ENCODE measurements at regions not wholly inside any gene's neighbourhood (a gene's known extent, or its start where the extent isn't known, plus 50 kb on each side); places are given as distances from the start of the nearest gene placed in this dataset.

GRCh38 chr5:101260857-101261256 is 357.8 kb upstream of the ST8SIA4 start:
- H3K36me3 ChIP-seq (ENCODE audit: control insufficient read depth in 2 of 4, insufficient read depth in 4 of 4, low read length in 3 of 4) = no peaks in the 10 kb centered on the region
- no peak overlapping the region for H4K91ac ChIP-seq (replicated peaks; ENCODE audit: insufficient read length, low read length)
- H2BK20ac ChIP-seq (ENCODE audit: low read length) = no peak overlapping the region
- no peak for DNase-seq (ENCODE audit: low read depth in 1 of 2, low spot score in 2 of 2)
- no peak overlapping the region for H2BK120ac ChIP-seq (replicated peaks; ENCODE audit: low read depth, low read length)
- H3K4me2 ChIP-seq (ENCODE audit: insufficient read depth in 1 of 2, low read depth in 2 of 2, low read length in 2 of 2) = no peak overlapping the region
- H3K79me1 ChIP-seq (ENCODE audit: low read depth, low read length) = no peaks in the 10 kb centered on the region
- H3K4me3 ChIP-seq (ENCODE audit: extremely low read depth in 1 of 4, insufficient read depth in 2 of 4, low read depth in 3 of 4, low read length in 4 of 4) = no peak overlapping the region
- ChIA-PET POLR2A (ENCODE audit: partially characterized antibody) (no interaction called here), CTCF (ENCODE audit: partially characterized antibody) (no interaction called here)
- H3K27ac ChIP-seq (ENCODE audit: low read depth, low read length) = no peak overlapping the region
- no peaks in the 10 kb centered on the region for H3K23me2 ChIP-seq (ENCODE audit: low read depth, low read length)
- no peak overlapping the region for H3K18ac ChIP-seq (ENCODE audit: extremely low read depth, low read length)
- no peaks in the 10 kb centered on the region for H4K20me1 ChIP-seq (replicated peaks in 1 of 2; ENCODE audit: control insufficient read depth in 1 of 2, insufficient read depth in 2 of 2, low read length in 2 of 2)
- no peak overlapping the region for H4K8ac ChIP-seq (ENCODE audit: extremely low read depth, insufficient read depth, low read length)
- no peaks in the 10 kb centered on the region for H3K79me2 ChIP-seq (ENCODE audit: control insufficient read depth in 1 of 2, insufficient read depth in 2 of 2, low read length in 2 of 2)
- no peak overlapping the region for H3K9ac ChIP-seq (replicated peaks in 1 of 4; ENCODE audit: extremely low read depth in 1 of 4, low read depth in 3 of 4, low read length in 3 of 4)
- H3K14ac ChIP-seq (ENCODE audit: insufficient read length) = no peak overlapping the region
- no peak overlapping the region for H2BK15ac ChIP-seq (ENCODE audit: low read length)
- WGBS, 2 experiments (ENCODE audit: extremely low coverage in 1 of 2, insufficient coverage in 1 of 2, insufficient read length in 1 of 2, insufficient replicate concordance in 2 of 2, low coverage in 1 of 2, low lambda C conversion rate in 2 of 2, missing lambda C conversion rate in 1 of 2) = 96% methylated on average over 9 of the region's 9 CpGs; no CpG with 5 or more reads in 1 of the 2 experiments
- H2BK5ac ChIP-seq (ENCODE audit: low read depth, low read length) = no peak overlapping the region
- H2AFZ ChIP-seq (ENCODE audit: low read length) = no peak overlapping the region
- FAIRE-seq = no peak
- H2AK5ac ChIP-seq (ENCODE audit: low read depth, low read length) = no peak overlapping the region
- no peak overlapping the region for H2BK12ac ChIP-seq (ENCODE audit: low read depth, low read length)
- no peaks in the 10 kb centered on the region for H3K4me1 ChIP-seq (replicated peaks in 1 of 4; ENCODE audit: control insufficient read depth in 3 of 4, insufficient read depth in 4 of 4, low read length in 3 of 4)
- no peak overlapping the region for H3K23ac ChIP-seq (ENCODE audit: insufficient read length)
- no peak overlapping the region for H3K4ac ChIP-seq (replicated peaks; ENCODE audit: insufficient read length, low read depth, low read length)
- peaks cover 0 to 3% of the 10 kb centered on the region in 2 experiments; a peak in 1 of 4 replicates for H3K9me3 ChIP-seq (ENCODE audit: insufficient read depth in 2 of 2, low read depth in 1 of 2, low read length in 1 of 2)
- H3K27me3 ChIP-seq (replicated peaks in 1 of 4; ENCODE audit: control insufficient read depth in 3 of 4, extremely low read depth in 1 of 4, insufficient read depth in 3 of 4, low read length in 3 of 4) = no peaks in the 10 kb centered on the region
- no peak overlapping the region for H4K5ac ChIP-seq (ENCODE audit: insufficient read length, low read depth, low read length)
- no peak overlapping the region for H3K56ac ChIP-seq (replicated peaks; ENCODE audit: insufficient read length, low read depth, low read length)
- TF ChIP-seq POLR2AphosphoS5 (IDR thresholded peaks at IDR 0.05; ENCODE audit: low read depth, low read length) = no peak
- no peak for TF ChIP-seq CREB1 (IDR thresholded peaks at IDR 0.05)
- TF ChIP-seq YY1 (IDR thresholded peaks at IDR 0.05; ENCODE audit: low read depth, low read length) = no peak
- no peak for TF ChIP-seq BRCA1 (IDR thresholded peaks at IDR 0.05; ENCODE audit: low read depth, low read length)
- TF ChIP-seq SRF (IDR thresholded peaks at IDR 0.05; ENCODE audit: low read depth, low read length) = no peak
- TF ChIP-seq, protein P1, sequence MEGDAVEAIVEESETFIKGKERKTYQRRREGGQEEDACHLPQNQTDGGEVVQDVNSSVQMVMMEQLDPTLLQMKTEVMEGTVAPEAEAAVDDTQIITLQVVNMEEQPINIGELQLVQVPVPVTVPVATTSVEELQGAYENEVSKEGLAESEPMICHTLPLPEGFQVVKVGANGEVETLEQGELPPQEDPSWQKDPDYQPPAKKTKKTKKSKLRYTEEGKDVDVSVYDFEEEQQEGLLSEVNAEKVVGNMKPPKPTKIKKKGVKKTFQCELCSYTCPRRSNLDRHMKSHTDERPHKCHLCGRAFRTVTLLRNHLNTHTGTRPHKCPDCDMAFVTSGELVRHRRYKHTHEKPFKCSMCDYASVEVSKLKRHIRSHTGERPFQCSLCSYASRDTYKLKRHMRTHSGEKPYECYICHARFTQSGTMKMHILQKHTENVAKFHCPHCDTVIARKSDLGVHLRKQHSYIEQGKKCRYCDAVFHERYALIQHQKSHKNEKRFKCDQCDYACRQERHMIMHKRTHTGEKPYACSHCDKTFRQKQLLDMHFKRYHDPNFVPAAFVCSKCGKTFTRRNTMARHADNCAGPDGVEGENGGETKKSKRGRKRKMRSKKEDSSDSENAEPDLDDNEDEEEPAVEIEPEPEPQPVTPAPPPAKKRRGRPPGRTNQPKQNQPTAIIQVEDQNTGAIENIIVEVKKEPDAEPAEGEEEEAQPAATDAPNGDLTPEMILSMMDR (IDR thresholded peaks at IDR 0.05; ENCODE audit: control extremely low read depth in 1 of 3, insufficient read depth in 1 of 3, low read depth in 1 of 3, low read length in 3 of 3) = no peak
- TF ChIP-seq SIX5 (IDR thresholded peaks at IDR 0.05; ENCODE audit: low read depth, low read length) = no peak

Data from H1 (cell line).